HK-2 (cell line): ENCODE measurements at regions not wholly inside any gene's neighbourhood (a gene's known extent, or its start where the extent isn't known, plus 50 kb on each side); places are given as distances from the start of the nearest gene placed in this dataset.

Experiments
- DNase-seq: peaks from one replicate; pipeline ENCODE4 v3.0.0-alpha.2; 2018; ENCODE audit not compliant: unreplicated experiment

DNA sequence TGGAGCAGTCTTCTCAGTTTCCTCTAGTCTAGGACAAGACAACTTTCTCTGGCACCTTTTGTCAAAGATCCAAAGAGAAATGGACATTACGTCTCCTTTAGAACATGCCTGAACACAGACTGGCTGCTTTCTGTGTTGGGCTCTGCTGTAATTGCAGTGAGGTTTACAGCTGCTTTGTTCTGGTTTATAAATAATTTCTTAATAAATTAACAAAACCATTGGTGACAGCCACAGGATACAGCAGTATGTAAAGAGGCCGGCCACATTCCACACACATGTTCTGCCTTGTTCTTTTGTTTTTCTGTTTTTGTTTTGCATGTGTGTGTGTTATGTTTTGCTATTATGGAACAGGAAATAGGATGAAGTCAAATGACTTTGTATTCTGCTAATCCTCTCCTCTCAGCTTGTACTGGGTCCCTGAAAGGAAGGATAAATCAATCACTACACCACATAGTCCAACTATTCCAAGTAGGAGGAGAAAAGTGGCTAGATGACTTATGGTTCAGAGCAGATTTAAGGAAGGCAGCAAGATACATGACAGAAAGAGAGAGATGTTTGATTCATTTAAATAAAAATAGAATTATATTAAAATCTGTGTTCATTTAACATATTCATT, 161.5 kb upstream of the ESRRG start:
- no peak for DNase-seq

DNA sequence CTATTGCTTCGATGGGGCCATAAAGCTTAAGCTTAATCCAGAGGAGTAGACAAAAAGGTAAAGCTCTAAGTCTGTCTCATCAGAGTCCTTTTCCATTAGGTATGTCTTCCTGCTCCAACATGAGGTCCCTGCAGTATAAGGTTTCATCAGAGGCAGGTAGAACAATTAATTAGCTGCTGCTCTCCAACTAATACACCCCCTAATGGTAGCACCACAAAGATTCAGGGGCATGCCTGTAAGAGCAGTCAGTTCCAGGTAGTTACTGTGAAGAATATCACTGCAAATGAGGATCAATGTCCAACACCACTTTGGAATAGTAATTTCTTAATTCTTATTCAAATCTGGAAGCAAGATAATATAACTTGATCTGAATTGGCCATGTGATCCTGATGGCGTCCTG, 160.3 kb upstream of the ESRRG start:
- no peak for DNase-seq

DNA sequence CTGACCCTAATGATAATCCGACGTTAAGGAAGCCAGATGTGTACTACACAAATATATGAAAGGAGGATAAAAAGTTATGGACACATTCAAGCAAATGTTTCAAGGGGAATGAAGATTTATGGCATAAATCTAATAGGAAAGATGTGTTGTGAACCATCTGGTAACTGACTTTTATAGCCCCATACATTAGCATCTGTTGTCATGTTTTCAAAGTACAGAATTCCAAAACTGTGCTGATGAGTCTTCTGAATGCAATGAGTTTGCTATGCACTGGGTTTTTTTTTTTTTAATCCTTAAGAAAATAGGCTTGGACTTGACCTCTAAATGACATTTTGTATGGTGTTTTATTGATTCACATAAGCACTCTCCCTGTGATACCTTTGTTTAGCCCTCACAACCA, 158.5 kb upstream of the ESRRG start:
- DNase-seq = no peak

DNA sequence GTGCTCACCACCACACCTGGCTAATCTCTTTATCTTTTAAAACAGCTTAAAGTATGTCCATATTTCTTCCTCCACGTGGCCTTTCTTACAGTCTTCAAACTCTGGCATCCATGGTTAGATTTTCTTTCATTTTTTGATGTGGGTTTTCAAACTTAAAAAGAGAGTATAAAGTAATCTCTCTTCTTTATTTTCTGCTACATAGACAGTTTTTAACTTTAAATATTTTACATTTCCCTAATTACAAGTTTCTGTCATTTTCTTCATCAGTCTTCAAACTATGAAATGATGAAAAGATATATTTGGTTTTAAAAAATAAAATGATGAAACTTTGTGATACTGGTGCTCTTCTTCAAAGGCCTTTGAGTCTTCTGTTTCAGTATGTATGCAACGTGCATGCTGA, 143.5 kb upstream of the ESRRG start:
- no peak for DNase-seq

DNA sequence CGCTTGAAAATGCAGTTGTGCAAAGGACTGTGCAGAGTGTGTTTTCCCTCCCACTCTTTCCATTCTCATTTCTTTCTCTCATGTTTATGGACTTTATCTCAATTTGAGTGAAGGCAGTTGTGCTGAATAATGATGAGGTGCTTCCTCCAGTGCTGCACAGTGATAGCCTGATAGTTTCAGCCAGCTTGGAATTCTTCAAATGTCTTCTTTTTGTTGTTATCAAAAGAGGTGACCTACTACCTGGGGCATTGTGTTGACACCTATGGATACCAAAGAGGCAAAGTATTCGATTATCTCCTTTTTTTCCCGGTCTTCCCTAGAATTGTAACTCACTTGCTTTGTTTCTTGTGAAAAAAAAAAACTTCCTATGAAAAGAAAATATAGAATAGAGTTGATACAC, 132.6 kb upstream of the ESRRG start:
- no peak for DNase-seq

DNA sequence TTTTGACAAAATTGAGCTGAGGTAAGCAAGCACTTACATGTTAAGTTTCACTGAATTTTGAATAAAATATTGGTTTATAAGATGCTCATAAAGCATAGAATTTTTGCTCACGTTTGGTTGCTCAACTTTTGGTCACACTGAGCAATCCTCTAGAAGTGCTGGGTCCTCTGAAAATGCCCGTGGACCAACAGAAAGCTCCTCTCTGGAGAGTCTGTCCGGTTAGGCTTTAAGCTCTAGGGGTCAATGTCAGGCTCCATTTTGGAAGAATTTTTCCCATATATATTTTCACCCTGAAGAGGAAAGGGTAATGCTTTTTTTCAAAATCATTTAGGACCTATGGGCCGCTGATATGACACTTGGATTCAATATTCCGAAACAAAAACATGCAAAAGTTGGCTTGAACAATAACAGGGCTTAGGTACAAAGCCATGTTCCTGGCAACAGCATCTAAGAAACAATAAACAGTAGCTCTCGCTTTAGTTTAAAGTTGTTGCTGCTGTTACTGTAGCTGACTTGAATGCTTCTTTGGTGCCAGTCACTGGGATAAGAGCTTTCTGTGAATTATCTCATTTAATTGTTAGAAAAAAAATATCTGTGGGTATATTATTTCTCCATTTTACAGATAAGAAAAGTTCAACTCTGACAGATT, 131.7 kb upstream of the ESRRG start:
- no peak for DNase-seq

DNA sequence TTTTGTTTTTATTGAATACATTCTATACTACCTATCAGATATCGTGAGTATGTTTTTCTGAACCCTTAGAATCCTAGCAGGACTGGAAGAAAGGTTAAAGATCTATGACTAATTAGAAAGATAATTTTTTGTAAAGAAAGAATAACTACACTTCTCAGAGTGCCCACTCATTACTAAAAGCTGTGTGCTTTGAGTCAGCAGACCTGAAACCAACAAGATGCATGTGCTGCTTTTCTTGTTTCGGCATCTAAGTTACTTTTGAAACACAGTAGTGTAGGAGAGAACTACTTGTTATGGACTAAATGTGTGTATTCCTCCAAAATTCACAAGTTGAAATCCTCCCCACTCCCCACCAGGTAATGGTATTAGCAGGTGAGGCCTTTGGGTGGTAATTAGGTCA, 127.8 kb upstream of the ESRRG start:
- no peak for DNase-seq

DNA sequence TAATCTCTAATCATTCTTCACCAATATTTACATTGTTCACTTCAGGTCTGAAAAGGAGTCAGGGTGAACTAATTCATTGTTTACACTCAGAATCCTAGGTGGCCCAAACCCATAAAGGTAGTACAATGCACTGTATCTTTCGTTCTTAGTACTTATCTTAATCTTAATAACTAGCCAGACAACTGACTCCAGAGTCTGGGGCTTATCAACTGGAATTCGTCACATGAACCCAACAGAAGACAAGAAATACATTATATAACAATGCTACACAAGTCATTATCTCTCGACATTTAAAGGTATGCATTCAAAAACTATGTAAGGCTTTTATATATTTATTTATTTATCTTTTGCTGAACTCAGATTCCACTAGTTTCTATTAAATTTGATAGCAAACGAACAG, 125.9 kb upstream of the ESRRG start:
- no peak for DNase-seq

DNA sequence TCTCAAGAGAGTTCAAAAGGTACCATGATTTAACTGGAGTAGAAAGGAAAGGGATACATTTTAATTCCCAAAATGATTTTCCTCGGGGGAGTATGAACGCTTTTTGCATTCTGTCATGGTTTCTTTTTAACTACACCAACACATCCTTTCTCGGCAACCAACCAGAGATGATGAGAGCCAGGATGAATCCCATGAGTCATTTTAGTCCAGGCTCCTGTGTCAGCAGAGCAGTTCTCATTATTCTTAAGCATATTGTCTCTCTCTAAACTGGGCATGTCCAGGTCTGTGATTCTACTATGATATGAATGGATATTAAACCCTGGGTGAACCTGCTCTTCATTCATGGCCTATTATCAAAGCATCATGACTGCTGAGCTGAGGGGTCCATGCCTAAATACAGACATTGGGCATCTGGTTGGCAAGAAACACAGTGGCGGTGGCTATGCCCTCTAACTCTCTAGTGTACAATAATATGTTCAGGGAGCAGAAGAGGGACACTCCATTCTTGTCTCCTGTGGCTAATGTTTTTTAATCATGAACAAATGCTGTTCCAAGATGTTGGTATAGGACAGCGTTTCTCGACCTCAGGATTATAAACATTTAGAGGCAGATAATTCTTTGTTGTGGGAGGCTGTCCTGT, 124.3 kb upstream of the ESRRG start:
- no peak for DNase-seq

DNA sequence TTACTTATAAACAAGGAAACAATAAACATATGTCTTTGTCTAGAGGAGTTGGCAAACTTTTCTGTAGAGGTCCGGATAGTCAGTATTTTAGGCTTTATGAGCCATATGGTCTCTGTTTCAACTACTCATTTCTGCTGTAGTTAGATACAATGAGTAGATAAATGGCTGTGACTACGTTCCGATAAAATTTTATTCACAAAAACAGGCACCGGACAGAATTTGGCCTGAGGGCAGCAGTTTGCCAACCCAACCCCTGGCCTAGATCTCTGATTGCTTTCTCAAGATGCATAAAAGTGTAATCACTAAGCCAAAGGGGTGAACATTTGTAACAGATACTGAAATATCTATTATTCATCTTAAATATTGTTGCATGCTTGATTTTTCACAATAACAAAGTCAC, 123.1 kb upstream of the ESRRG start:
- no peak for DNase-seq

DNA sequence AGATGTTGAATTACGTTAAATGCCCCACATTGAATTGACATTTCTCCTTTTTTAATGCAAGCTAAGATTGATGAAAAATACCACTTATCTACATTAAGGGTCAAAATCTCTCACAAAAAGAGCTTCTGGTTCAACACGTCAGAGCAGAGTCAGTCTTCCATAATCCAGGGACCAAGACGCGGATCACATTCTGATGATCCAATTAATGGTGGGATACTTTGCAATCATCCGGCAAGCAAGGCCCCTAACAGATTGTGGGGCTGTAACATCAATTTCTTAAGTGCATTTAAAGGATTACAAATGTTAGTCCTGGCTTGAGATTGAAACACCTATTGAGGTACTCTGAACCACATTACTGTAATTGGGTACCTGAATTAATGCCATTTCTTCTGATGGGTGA, 120.2 kb upstream of the ESRRG start:
- no peak for DNase-seq

DNA sequence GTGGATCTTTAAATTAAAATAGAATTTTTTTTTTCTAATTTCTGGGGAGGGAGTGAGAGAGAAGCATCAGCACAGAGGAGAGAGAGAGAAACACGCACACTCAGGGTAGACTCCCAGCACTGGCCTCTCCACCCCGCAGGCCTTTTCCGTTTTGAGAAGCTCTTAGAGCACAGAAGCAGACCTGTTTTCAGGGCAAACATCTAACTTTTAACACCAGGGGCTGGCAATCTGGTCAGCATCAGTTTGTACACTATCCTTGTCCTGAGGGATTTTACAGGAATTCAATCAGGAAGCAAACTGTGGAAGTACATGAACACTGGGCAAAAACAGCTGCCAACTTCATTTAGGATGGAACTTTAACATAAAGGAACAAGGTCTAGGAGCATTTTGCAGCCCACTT, 117.9 kb upstream of the ESRRG start:
- DNase-seq = no peak

DNA sequence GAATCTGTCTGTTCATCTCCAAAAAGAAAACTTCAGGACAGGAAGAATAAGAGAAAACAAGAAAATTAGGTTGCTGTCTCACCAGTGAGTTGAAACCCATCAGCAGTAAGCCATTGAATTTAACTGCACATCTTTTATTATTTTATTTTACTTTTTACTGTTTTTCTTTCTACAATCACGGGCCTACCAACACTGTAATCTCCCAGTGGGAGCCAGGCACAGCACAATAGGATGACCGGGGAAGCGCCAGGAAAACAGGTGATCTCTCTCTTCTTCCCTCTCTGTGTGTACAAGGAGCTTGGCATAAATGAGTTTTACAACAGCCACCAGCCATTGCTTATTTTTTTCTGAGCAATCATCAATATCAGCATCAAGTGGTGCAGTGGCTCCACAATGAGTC, 113.1 kb upstream of the ESRRG start:
- no peak for DNase-seq

DNA sequence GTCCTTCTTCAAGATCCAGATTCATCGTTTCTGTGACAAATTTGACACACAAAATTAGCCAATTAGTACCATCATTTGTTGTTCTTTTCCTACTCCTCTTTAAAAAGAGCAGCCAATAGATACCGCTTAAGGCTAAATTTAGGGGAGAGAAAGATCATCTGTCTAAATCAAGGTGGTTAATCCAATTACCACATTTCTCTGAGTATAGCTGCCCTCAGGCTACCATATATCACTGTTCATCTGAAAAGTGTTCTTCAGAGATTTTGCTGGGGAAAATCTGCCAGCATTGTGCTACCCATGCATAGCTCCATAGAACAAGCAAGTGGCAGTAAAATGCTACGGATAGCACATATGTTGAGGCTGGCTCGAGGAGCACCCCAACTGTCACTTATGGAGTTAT, 110.3 kb upstream of the ESRRG start:
- no peak for DNase-seq

DNA sequence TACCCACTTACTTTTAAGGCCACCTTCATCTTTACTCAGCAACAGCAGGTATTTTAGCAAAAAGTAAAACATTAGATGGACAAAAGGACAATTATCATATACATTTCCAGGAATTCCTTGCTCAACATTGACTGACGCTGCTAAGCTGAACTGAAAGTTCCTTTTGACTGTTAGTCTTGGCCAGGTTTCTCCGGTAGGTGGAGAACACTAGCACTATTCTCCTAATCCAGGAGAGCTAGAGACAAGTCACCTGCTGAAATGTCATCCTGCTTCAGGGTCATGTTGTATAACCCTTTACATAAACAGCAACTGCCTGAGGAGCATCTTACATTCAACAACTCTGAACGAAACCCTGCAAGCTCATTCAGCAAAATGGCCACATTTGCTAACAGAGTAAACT, 109.0 kb upstream of the ESRRG start:
- DNase-seq = no peak

DNA sequence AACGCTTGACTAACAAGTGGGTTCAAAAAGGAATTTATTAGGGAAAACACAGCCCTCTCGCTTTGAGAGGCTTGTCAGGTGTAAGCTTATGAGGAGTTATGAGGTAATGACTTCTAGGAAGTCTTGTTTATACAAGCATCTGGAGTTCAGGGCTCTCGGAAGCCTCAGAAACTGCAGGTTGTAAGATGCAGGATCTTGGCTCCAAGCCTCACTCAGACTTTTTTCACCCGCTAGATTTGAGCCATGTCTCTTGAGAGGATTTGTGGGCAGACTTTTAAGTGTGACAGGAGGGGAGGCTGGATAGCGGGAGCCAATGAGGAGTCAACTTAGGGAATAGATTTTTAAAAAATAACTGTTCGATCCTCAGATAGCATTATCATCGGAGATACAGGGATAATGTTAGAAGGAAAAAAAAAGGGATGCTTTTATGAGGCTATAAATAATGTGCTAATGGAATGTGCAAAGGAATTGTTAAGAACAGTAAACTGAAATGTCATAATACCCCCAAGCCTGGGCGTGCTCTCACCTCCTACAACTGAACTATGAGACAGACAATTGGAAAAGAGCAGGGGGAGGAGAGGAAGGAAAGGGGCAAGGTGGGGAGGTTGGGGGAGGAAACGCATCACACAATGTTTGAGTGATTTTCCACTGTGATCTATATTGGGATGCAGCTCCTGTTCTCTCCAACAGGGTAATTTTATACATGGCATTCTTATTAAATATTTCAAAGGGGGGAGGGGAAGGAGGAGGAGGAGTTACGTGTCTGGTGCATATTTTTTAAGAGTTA, 107.4 kb upstream of the ESRRG start:
- DNase-seq = no peak

DNA sequence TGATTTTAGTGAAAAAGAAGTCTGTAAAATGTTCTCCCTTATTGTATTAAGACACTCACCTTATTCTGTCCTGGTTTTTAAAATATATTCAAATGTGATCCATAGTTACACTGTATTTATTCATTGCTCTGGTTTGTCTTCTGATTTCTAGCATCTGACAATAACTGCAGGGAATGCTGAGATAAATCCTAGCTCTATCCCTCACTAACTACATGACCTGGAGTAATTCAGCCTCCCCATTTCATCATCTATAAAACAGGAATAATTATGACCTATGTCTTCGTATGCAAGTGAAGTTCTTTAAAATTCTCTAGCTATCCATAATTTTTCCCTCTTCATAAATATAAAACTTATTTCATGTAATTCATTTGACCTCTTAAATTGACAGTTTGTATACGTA, 104.0 kb upstream of the ESRRG start:
- DNase-seq = no peak

DNA sequence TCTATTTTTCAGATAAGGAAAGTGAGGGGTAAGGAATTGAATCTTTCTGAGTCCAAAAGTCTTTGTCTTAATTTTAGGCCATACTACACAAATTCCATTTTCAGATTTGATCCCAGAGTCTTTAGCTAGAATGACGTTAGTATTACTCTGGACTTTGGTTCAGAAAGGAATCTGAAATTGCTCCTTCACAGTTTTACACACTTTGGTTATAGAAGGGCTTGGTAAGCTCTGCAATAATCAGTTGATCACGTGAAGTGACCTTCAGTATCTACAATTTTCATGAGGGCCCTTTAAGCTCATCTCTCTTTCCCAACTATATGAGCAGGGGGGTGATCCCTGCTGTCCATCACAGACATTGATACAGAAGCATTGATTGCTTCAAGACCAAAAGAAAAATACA, 103.4 kb upstream of the ESRRG start:
- DNase-seq = no peak

DNA sequence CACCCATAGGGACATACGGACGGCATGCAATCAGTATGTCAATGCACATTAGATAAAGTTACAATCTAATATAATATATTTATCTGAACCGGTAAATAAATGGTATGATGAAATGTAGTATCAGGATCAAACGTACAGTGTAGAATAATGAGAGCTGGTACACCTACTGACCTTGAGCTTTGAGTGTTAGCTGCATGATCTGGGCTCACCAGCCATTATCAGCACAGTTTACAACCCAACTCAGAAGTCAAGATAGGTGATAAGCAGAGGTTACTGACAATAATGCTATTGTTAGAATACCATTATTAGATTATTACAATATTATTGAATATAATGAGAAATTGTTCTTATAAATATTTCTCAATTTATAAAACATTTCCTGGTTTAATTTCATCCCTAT, 103.0 kb upstream of the ESRRG start:
- DNase-seq = no peak

DNA sequence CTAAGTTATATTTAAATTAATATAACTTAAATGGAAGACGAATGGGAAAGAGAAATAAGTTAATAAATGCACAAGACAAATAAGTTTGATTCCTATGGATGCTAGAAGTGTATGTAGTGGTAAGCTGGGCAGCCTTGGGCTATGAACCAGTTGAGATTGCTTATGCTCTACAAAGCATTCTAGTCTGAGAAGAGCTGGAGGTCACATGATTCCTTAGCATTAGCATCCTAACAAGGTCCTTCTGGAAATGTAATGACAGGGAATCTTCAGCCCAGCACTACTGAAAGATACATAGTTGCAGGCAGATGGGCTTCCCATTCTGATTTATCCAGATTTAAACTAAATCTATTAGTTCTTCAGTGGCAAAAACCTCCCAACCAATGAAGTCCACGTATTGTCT, 102.3 kb upstream of the ESRRG start:
- no peak for DNase-seq

DNA sequence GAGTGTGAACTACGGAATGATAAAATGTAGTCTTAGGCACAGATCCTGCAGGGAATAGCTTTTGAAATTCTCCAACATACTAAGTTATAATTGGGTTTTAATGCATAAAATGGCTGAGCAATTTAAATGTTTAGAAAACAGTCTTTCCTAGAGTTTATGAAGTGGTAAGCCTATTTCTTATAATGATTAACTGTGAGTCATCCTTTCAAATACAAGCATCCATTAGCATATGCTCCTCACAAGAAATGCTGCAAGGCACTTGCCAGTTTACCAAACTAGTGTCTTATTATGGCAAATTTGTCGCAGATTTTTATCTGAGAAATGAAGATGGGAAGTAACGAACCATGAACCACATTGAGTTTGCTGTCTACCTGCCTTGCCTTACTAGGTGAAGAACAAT, 101.3 kb upstream of the ESRRG start:
- DNase-seq = no peak

DNA sequence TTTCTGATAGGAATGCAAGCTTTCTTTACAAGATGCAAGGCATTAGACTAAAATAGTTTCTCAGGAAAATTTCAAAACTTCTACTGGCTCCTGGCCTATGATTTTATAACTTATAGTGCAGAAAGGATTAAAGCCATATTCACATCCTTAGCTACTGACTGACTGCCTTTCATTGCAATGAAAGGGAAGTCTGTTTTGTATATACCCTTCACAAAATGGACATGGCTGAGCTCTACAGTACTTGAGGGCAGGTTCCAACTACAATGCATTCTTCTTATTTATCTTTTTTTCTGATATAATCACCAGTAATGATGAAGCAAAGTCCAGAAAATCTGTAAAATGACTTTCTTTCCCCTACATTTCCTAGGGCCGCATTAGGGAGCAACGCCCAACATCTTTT, 100.5 kb upstream of the ESRRG start:
- DNase-seq = no peak

DNA sequence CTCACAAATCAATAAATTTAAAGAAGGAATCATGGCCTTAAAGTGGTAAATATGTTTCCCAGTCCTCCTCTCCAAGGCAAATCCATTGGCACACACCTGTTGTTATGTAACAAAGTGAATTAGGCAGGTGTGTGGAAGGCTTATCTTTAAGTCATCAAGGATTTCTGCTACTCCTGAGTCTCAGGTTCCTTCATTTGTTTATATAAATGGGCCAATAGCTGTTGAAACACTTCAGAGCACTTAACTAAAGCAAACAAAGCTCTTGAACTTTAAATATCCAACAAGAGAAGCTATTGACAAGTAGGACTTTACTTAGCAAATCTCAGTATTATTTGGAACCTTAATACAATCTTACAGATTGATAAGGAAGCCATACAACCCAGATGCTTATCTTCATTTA, 99.3 kb upstream of the ESRRG start:
- no peak for DNase-seq
